Stomach (tissue), 8 donors: ENCODE measurements at regions not wholly inside any gene's neighbourhood (a gene's known extent, or its start where the extent isn't known, plus 50 kb on each side); places are given as distances from the start of the nearest gene placed in this dataset.
"Not testable (repeated sequence)": the region's sequence is repeated elsewhere in the genome, so short reads cannot be mapped to it uniquely, and the experiment has no call there.

Experiments
- DNase-seq, 2 donors: peaks; one replicate each; pipeline versions ENCODE4 v3.0.0 to v3.0.0-alpha.2; 2013 to 2019
- H3K27ac ChIP-seq, 5 donors: fragments of 200-600 bp in 4 of 5; sonication (generic) in 4 of 5; one replicate each; pipeline ENCODE4 v1.5.1; 2013 to 2019; ENCODE audit warnings: mild to moderate bottlenecking in 1 of 5, moderate library complexity in 1 of 5
- H3K27me3 ChIP-seq, 3 donors: fragments of 200-600 bp; sonication (generic); one replicate each; pipeline ENCODE4 v1.5.1; 2017 to 2019; ENCODE audit warnings: mixed run types in 1 of 3
- H3K36me3 ChIP-seq, 4 donors: fragments of 200-600 bp; sonication (generic); 1 replicate in 3 of 4; 2 replicates in 1 of 4; pipeline ENCODE4 v1.5.1; 2016 to 2019
- H3K4me1 ChIP-seq, 4 donors: fragments of 200-600 bp; sonication (generic); one replicate each; pipeline ENCODE4 v1.5.1; 2016 to 2019
- H3K4me3 ChIP-seq, 4 donors: fragments of 200-600 bp; sonication (generic) in 3 of 4; one replicate each; pipeline ENCODE4 v1.5.1; 2016 to 2019; ENCODE audit warnings: mild to moderate bottlenecking in 1 of 4
- H3K9me3 ChIP-seq, 4 donors: fragments of 200-600 bp; sonication (generic); one replicate each; pipeline ENCODE4 v1.5.1; 2016 to 2019
- EP300 ChIP-seq: sonication (generic); formaldehyde crosslinking; IDR thresholded peaks from one replicate; pipeline ENCODE4 v1.6.1; 2017; ENCODE audit warnings: antibody characterized with exemption
- POLR2A ChIP-seq, 4 donors: fragments of 450-650 bp; IDR thresholded peaks; one replicate each; pipeline ENCODE4 v1.6.1; 2016; ENCODE audit warnings: antibody characterized with exemption in 4 of 4, control low read depth in 2 of 4, mild to moderate bottlenecking in 1 of 4, moderate library complexity in 1 of 4
- POLR2AphosphoS5 ChIP-seq, 3 donors: sonication (generic); formaldehyde crosslinking; IDR thresholded peaks; one replicate each; pipeline ENCODE4 v1.6.1; 2016; ENCODE audit warnings: antibody characterized with exemption in 3 of 3
- WGBS, 5 donors: extraction: QIAGEN DNeasy Blood & Tissue Kit in 3 of 5; methylation state at CpG; one replicate each; pipeline versions ENCODE4 v1.1.5 to v1.1.7; 2013 to 2018; 5-methylcytosine and 5-hydroxymethylcytosine counted together
- intact Hi-C: fragments of 100-400 bp; cut with DNase I; formaldehyde crosslinking; loops from one replicate; pipeline ENCODE4 v1.15.1; 2023; ENCODE audit warnings: low total_unique reads
- TF ChIP-seq, protein P1 (sequence below), 7 experiments: fragments of 450-650 bp in 4 of 7; fragments of 200-600 bp in 3 of 7; sonication (generic) in 3 of 7; IDR thresholded peaks; one replicate each; pipeline ENCODE4 v1.5.1; 2016 to 2019; ENCODE audit warnings: antibody characterized with exemption in 7 of 7, control low read depth in 2 of 7, mild to moderate bottlenecking in 1 of 7
- donor health status: healthy with polysubstance abuse.
- donor health status: Bipolar disorder and iron deficiency.
- donor health status: healthy.

DNA sequence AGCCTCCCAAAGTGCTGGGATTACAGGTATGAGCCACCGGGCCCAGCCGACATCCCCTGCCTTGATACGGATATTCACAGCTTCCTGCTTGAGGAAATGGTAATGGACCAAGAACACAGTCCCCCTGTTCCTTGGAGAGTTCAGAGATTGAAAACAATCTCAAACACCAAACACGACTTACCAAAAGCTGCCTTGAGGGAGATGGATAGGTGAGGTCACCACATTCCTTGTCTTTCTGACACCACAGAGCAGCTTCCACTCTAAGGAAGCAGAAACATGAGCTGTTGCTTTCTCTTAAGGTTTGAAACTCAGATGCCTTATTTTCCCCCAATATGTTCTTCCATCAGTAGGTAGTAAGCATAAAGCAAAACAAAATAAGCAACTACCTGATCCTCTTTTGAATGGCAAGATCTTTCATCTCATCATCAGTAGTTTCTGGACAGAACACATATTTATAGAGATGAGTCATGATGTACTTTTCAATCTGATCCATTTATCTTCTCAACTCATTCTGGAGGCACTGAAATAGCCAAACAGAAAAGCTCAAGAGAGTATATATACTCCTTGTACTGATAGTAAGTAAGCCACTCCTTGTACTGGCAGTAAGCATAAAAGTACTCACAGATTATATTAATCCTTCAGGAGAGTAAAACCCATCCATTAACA lies 199.1 kb upstream of the KCTD7 start:
- Histone ChIP-seq H3K36me3 (peaks cover 0 to 41% (median 17%) of the 10 kb centered on the region in 4 donors), H3K9me3 (no peaks in the 10 kb centered on the region), H3K4me3 (no peak overlapping the region), H3K4me1 (no peaks in the 10 kb centered on the region), H3K27me3 (no peaks in the 10 kb centered on the region), H3K27ac (no peak overlapping the region)
- intact Hi-C loops = no loop called here
- no peak for TF ChIP-seq POLR2AphosphoS5 (IDR thresholded peaks at IDR 0.05)
- TF ChIP-seq, protein P1, sequence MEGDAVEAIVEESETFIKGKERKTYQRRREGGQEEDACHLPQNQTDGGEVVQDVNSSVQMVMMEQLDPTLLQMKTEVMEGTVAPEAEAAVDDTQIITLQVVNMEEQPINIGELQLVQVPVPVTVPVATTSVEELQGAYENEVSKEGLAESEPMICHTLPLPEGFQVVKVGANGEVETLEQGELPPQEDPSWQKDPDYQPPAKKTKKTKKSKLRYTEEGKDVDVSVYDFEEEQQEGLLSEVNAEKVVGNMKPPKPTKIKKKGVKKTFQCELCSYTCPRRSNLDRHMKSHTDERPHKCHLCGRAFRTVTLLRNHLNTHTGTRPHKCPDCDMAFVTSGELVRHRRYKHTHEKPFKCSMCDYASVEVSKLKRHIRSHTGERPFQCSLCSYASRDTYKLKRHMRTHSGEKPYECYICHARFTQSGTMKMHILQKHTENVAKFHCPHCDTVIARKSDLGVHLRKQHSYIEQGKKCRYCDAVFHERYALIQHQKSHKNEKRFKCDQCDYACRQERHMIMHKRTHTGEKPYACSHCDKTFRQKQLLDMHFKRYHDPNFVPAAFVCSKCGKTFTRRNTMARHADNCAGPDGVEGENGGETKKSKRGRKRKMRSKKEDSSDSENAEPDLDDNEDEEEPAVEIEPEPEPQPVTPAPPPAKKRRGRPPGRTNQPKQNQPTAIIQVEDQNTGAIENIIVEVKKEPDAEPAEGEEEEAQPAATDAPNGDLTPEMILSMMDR (IDR thresholded peaks at IDR 0.05) = no peak
- no peak for TF ChIP-seq POLR2A (IDR thresholded peaks at IDR 0.05)
- TF ChIP-seq EP300 = no peak
- WGBS, 5 donors = 90 to 96% (median 95%) methylated on average over 2 to 4 of the region's 4 CpGs
- DNase-seq = no peak

- DNase-seq = no peak
- Histone ChIP-seq H3K36me3 (peaks cover 0 to 41% (median 16%) of the 10 kb centered on the region in 4 donors), H3K9me3 (no peaks in the 10 kb centered on the region), H3K27me3 (no peaks in the 10 kb centered on the region), H3K4me1 (no peaks in the 10 kb centered on the region), H3K27ac (no peak overlapping the region), H3K4me3 (no peak overlapping the region)
- no peak for TF ChIP-seq POLR2A (IDR thresholded peaks at IDR 0.05)
- TF ChIP-seq EP300 = no peak
- TF ChIP-seq, protein P1 (IDR thresholded peaks at IDR 0.05) = no peak
- no peak for TF ChIP-seq POLR2AphosphoS5 (IDR thresholded peaks at IDR 0.05)
- 81 to 91% (median 88%) methylated on average over 5 of the region's 5 CpGs for WGBS, 5 donors
- intact Hi-C loops = no loop called here
Measured at GRCh38 chr7:66430164-66430545, 198.5 kb upstream of the KCTD7 start.

GRCh38 chr7:66438703-66439405 lies 189.8 kb upstream of the KCTD7 start:
- intact Hi-C loops, H3K4me3 ChIP-seq, DNase-seq, H3K36me3 ChIP-seq, H3K9me3 ChIP-seq, H3K27me3 ChIP-seq: not testable (repeated sequence)
- Histone ChIP-seq H3K27ac (peak overlapping the region in 2 of 5 donors; percentile 21 to 44), H3K4me1 (peaks cover 0 to 19% (median 7%) of the 10 kb centered on the region in 4 donors)
- 71 to 83% (median 79%) methylated on average over 1 of the region's 1 CpG for WGBS, 5 donors

GRCh38 chr7:66442385-66442784 lies 186.3 kb upstream of the KCTD7 start:
- Histone ChIP-seq H3K36me3 (no peaks in the 10 kb centered on the region), H3K27me3 (no peaks in the 10 kb centered on the region), H3K4me1 (peaks cover 0 to 19% (median 7%) of the 10 kb centered on the region in 4 donors), H3K9me3 (no peaks in the 10 kb centered on the region), H3K4me3 (no peak overlapping the region), H3K27ac (no peak overlapping the region)
- 25 to 47% (median 38%) methylated on average over 4 of the region's 4 CpGs for WGBS, 5 donors
- TF ChIP-seq, protein P1 (IDR thresholded peaks at IDR 0.05) = no peak
- no peak for TF ChIP-seq POLR2A (IDR thresholded peaks at IDR 0.05)
- no peak for TF ChIP-seq POLR2AphosphoS5 (IDR thresholded peaks at IDR 0.05)
- TF ChIP-seq EP300 = no peak
- intact Hi-C loops = no loop called here
- DNase-seq = no peak

DNA sequence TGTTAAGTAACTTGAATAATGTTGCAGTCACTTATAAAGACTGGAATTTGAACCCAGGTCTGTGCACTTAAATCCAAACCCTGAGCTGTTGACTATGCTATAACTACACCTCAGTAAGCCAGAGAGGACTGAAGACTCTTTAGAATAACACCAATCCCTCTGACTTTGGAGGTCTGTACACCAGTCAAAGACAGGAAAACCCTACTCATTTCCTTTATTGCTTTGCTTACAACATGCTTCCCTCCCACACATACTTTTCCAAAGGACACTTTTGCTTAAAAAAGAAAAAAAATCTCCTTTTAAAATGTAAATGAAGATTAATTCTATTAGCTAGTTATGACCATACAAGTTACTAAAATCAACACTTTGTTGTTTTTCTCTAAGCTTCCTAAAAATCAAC lies 184.7 kb upstream of the KCTD7 start:
- intact Hi-C loops = no loop called here
- peaks cover 0 to 17% (median 7%) of the 10 kb centered on the region in 4 donors for H3K4me1 ChIP-seq
- TF ChIP-seq POLR2A (IDR thresholded peaks at IDR 0.05) = no peak
- TF ChIP-seq EP300 = no peak
- no peak for TF ChIP-seq POLR2AphosphoS5 (IDR thresholded peaks at IDR 0.05)
- TF ChIP-seq, protein P1 (IDR thresholded peaks at IDR 0.05) = no peak
- no peak overlapping the region for H3K4me3 ChIP-seq
- DNase-seq = no peak
- H3K9me3 ChIP-seq = no peaks in the 10 kb centered on the region
- H3K36me3 ChIP-seq = peaks cover 5 to 12% (median 11%) of the 10 kb centered on the region in 4 donors
- H3K27me3 ChIP-seq = no peaks in the 10 kb centered on the region
- no peak overlapping the region for H3K27ac ChIP-seq

DNA sequence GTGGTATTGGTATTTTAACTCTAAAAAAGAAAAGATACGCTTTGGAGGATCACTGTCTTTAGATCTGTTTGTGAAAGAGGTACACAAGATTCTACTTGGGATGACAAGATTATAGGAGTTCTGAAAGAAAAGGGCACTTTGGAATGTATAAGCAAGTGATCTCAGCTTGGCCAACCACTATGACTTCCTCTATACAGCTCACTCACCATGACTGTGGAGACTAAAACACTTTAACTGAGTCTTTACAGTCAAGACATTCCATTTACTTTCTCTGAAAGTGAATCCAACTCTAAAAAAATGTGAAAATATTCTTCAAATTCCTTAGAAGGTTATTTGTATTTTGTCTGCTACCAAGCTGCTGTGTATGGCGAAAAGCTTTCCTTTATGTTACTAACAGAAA lies 181.7 kb upstream of the KCTD7 start:
- H3K4me3 ChIP-seq, intact Hi-C loops, H3K27me3 ChIP-seq, H3K27ac ChIP-seq, H3K4me1 ChIP-seq, DNase-seq, H3K9me3 ChIP-seq: not testable (repeated sequence)
- 95 to 100% (median 99%) methylated on average over 2 of the region's 2 CpGs for WGBS, 5 donors
- peaks cover 7 to 24% (median 19%) of the 10 kb centered on the region in 4 donors for H3K36me3 ChIP-seq

GRCh38 chr7:66450814-66451213 lies 177.9 kb upstream of the KCTD7 start:
- H3K4me3 ChIP-seq, H3K27ac ChIP-seq, H3K4me1 ChIP-seq, intact Hi-C loops, DNase-seq, H3K27me3 ChIP-seq, H3K9me3 ChIP-seq: not testable (repeated sequence)
- WGBS, 5 donors = 85 to 94% (median 88%) methylated on average over 2 of the region's 2 CpGs
- H3K36me3 ChIP-seq = peaks cover 7 to 36% (median 21%) of the 10 kb centered on the region in 4 donors
